CD4-positive, alpha-beta T cell treated with Interleukin-4 for 1 hour (primary cell): ENCODE measurements at regions not wholly inside any gene's neighbourhood (a gene's known extent, or its start where the extent isn't known, plus 50 kb on each side); places are given as distances from the start of the nearest gene placed in this dataset.

Experiments used
- DNase-seq, 2 donors: peaks; one replicate each; pipeline ENCODE4 v3.0.0-alpha.2; 2020 to 2022

GRCh38 chr7:80288175-80289122, 153.8 kb downstream of the GNAI1 start:
- no peak for DNase-seq

- DNase-seq: no peak
These were observed 153.0 kb downstream of the GNAI1 start for GRCh38 chr7:80287400-80288174.

GRCh38 chr7:80286611-80287010, 152.0 kb downstream of the GNAI1 start:
- no peak for DNase-seq

- DNase-seq: no peak
These were observed 150.2 kb downstream of the GNAI1 start for GRCh38 chr7:80284855-80285254.

GRCh38 chr7:80279760-80280159, 145.1 kb downstream of the GNAI1 start:
- no peak for DNase-seq

GRCh38 chr7:80278737-80279136, 144.1 kb downstream of the GNAI1 start:
- DNase-seq: no peak

GRCh38 chr7:80277434-80278427, 143.1 kb downstream of the GNAI1 start:
- no peak for DNase-seq
